Osteoblast (primary cell): ENCODE measurements at regions not wholly inside any gene's neighbourhood (a gene's known extent, or its start where the extent isn't known, plus 50 kb on each side); places are given as distances from the start of the nearest gene placed in this dataset.

Experiments
- DNase-seq: peaks from one replicate; pipeline ENCODE4 v3.0.0; 2011; ENCODE audit warnings: low spot score, mixed read lengths; ENCODE audit not compliant: insufficient read length; ENCODE audit errors: missing footprints
- H2AFZ ChIP-seq: 2 replicates; pipeline ENCODE4 v1.6.0; 2011; ENCODE audit warnings: mild to moderate bottlenecking, low read length
- H3K27ac ChIP-seq: 2 replicates; pipeline ENCODE4 v1.5.1; 2011; ENCODE audit warnings: mild to moderate bottlenecking, low read depth, low read length, moderate library complexity
- H3K27me3 ChIP-seq: 2 replicates; pipeline ENCODE4 v1.6.0; 2012; ENCODE audit warnings: mild to moderate bottlenecking, control low read depth, inconsistent platforms, low read length, moderate library complexity; ENCODE audit not compliant: insufficient read depth
- H3K36me3 ChIP-seq: 2 replicates; pipeline ENCODE4 v1.5.1; 2011; ENCODE audit warnings: mild to moderate bottlenecking, low read length, control low read depth, moderate library complexity; ENCODE audit not compliant: insufficient read depth
- H3K4me1 ChIP-seq: 2 replicates; pipeline ENCODE4 v1.5.1; 2011; ENCODE audit warnings: mild to moderate bottlenecking, low read length, control low read depth, moderate library complexity; ENCODE audit not compliant: insufficient read depth
- H3K4me2 ChIP-seq: 2 replicates; pipeline ENCODE4 v1.6.0; 2011; ENCODE audit warnings: mild to moderate bottlenecking, low read length; ENCODE audit not compliant: insufficient read depth
- H3K4me3 ChIP-seq: fragments of 200-600 bp; sonication (generic); 3 replicates; pipeline ENCODE4 v1.5.1; 2012; ENCODE audit warnings: mild to moderate bottlenecking, low read length, inconsistent platforms; ENCODE audit not compliant: insufficient read depth
- H3K79me2 ChIP-seq: 2 replicates; pipeline ENCODE4 v1.6.0; 2012; ENCODE audit warnings: mild to moderate bottlenecking, low read length, control low read depth, inconsistent platforms; ENCODE audit not compliant: insufficient read depth
- H3K9me3 ChIP-seq: 2 replicates; pipeline ENCODE4 v1.5.1; 2011; ENCODE audit warnings: low read depth, low read length, control low read depth
- H4K20me1 ChIP-seq: 2 replicates; pipeline ENCODE4 v1.6.0; 2012; ENCODE audit warnings: mild to moderate bottlenecking, low read length, control low read depth; ENCODE audit not compliant: insufficient read depth
- CTCF ChIP-seq: IDR thresholded peaks from 2 replicates; pipeline ENCODE4 v1.5.1; 2011; ENCODE audit warnings: mild to moderate bottlenecking, low read depth, low read length, moderate library complexity; ENCODE audit errors: extremely low read depth

GRCh38 chr17:62322313-62322712 lies 58.0 kb upstream of the EFCAB3 start:
- no peak for TF ChIP-seq CTCF
- no peak overlapping the region for H3K4me3 ChIP-seq
- no peak for DNase-seq
- H3K4me1 ChIP-seq, result no peaks in the 10 kb centered on the region
- no peaks in the 10 kb centered on the region for H3K9me3 ChIP-seq
- no peak overlapping the region for H2AFZ ChIP-seq
- no peaks in the 10 kb centered on the region for H3K36me3 ChIP-seq
- no peaks in the 10 kb centered on the region for H3K27me3 ChIP-seq
- no peaks in the 10 kb centered on the region for H4K20me1 ChIP-seq
- no peak overlapping the region for H3K27ac ChIP-seq
- no peaks in the 10 kb centered on the region for H3K79me2 ChIP-seq
- no peak overlapping the region for H3K4me2 ChIP-seq

- DNase-seq, result no peak
- Histone ChIP-seq H3K4me3 (no peak overlapping the region), H3K36me3 (no peaks in the 10 kb centered on the region), H3K27ac (no peak overlapping the region), H3K79me2 (no peaks in the 10 kb centered on the region), H3K9me3 (no peaks in the 10 kb centered on the region), H3K4me1 (no peaks in the 10 kb centered on the region), H4K20me1 (no peaks in the 10 kb centered on the region), H2AFZ (no peak overlapping the region), H3K4me2 (no peak overlapping the region), H3K27me3 (no peaks in the 10 kb centered on the region)
- no peak for TF ChIP-seq CTCF
These were observed 58.9 kb upstream of the EFCAB3 start for GRCh38 chr17:62321451-62321850.

- no peak overlapping the region for H3K4me2 ChIP-seq
- H3K79me2 ChIP-seq, result no peaks in the 10 kb centered on the region
- no peaks in the 10 kb centered on the region for H3K27me3 ChIP-seq
- TF ChIP-seq CTCF, result no peak
- no peak overlapping the region for H2AFZ ChIP-seq
- no peak for DNase-seq
- H3K27ac ChIP-seq, result no peak overlapping the region
- H3K36me3 ChIP-seq, result no peaks in the 10 kb centered on the region
- no peaks in the 10 kb centered on the region for H3K4me1 ChIP-seq
- H3K9me3 ChIP-seq, result no peaks in the 10 kb centered on the region
- H4K20me1 ChIP-seq, result no peaks in the 10 kb centered on the region
- H3K4me3 ChIP-seq, result no peak overlapping the region
These were observed 60.5 kb upstream of the EFCAB3 start for GRCh38 chr17:62319846-62320245.

GRCh38 chr17:62309396-62309795 lies 71.0 kb upstream of the EFCAB3 start:
- no peaks in the 10 kb centered on the region for H3K4me1 ChIP-seq
- no peaks in the 10 kb centered on the region for H3K79me2 ChIP-seq
- H4K20me1 ChIP-seq, result no peaks in the 10 kb centered on the region
- no peaks in the 10 kb centered on the region for H3K27me3 ChIP-seq
- no peak for DNase-seq
- H3K4me3 ChIP-seq, result no peak overlapping the region
- no peak overlapping the region for H2AFZ ChIP-seq
- H3K27ac ChIP-seq, result no peak overlapping the region
- no peak for TF ChIP-seq CTCF
- H3K4me2 ChIP-seq, result no peak overlapping the region
- no peaks in the 10 kb centered on the region for H3K9me3 ChIP-seq
- no peaks in the 10 kb centered on the region for H3K36me3 ChIP-seq
